Kidney epithelial cell (primary cell): ENCODE measurements at regions not wholly inside any gene's neighbourhood (a gene's known extent, or its start where the extent isn't known, plus 50 kb on each side); places are given as distances from the start of the nearest gene placed in this dataset.

Source experiments
- DNase-seq: peaks from one replicate; pipeline ENCODE4 v3.0.0-alpha.2; 2010; ENCODE audit warnings: low read depth
- H3K27me3 ChIP-seq: 2 replicates; pipeline ENCODE4 v1.6.0; 2011; ENCODE audit warnings: low read length; ENCODE audit not compliant: control insufficient read depth, insufficient read depth
- H3K36me3 ChIP-seq: 2 replicates; pipeline ENCODE4 v1.5.1; 2011; ENCODE audit warnings: low read length; ENCODE audit not compliant: control insufficient read depth, insufficient read depth
- H3K4me3 ChIP-seq: 2 replicates; pipeline ENCODE4 v1.5.1; 2011; ENCODE audit warnings: low read depth, mild to moderate bottlenecking, control low read depth, low read length
- TF ChIP-seq, protein P1 (sequence below): IDR thresholded peaks from 2 replicates; pipeline ENCODE4 v1.5.1; 2011; ENCODE audit warnings: mild to moderate bottlenecking, moderate library complexity, low read length, control low read depth, inconsistent platforms; ENCODE audit not compliant: insufficient read depth, poor library complexity, severe bottlenecking

DNA sequence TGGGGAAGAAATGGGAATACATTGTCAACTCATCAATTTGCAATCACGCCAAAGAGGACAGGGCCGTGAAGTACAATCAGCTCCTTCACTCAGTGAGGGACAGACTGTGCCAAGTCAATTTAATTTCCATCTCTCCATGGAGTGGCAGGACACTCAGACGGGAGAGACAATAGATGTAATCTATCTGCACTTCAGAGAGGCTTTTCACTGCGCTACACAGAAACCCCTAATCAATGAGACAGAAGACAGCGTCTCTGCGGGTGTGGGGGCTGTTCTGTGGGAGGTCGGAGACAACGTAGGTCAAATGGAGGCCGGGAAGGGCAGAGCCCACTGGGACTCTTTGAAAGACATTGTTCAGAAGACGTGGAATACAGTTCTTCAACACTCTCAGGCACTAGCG, 541.0 kb upstream of the ADARB2 start:
- Histone ChIP-seq H3K27me3 (no peaks in the 10 kb centered on the region), H3K36me3 (no peaks in the 10 kb centered on the region), H3K4me3 (no peak overlapping the region)
- TF ChIP-seq, protein P1, sequence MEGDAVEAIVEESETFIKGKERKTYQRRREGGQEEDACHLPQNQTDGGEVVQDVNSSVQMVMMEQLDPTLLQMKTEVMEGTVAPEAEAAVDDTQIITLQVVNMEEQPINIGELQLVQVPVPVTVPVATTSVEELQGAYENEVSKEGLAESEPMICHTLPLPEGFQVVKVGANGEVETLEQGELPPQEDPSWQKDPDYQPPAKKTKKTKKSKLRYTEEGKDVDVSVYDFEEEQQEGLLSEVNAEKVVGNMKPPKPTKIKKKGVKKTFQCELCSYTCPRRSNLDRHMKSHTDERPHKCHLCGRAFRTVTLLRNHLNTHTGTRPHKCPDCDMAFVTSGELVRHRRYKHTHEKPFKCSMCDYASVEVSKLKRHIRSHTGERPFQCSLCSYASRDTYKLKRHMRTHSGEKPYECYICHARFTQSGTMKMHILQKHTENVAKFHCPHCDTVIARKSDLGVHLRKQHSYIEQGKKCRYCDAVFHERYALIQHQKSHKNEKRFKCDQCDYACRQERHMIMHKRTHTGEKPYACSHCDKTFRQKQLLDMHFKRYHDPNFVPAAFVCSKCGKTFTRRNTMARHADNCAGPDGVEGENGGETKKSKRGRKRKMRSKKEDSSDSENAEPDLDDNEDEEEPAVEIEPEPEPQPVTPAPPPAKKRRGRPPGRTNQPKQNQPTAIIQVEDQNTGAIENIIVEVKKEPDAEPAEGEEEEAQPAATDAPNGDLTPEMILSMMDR = no peak
- DNase-seq = no peak

DNA sequence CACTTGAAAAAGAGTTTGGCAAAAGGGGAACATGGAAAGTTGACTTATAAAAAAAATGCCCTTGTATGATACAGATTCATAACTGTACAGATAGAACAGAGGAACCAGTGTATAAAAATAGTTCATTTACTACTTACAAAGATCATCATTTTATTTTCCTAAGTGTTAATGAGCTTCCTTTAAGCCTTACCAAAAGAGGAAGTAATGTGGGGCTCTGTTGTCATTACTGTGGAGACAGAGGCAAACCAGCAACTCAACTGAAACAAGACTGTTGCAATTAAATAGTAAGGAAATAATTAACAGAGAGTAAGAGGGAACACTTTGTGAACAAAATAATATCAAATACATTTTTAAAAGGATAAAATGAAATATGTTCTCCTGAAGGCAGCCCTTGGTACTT, 526.2 kb upstream of the ADARB2 start:
- DNase-seq = no peak
- no peaks in the 10 kb centered on the region for H3K27me3 ChIP-seq
- TF ChIP-seq, protein P1 = no peak
- H3K4me3 ChIP-seq = no peak overlapping the region
- no peaks in the 10 kb centered on the region for H3K36me3 ChIP-seq

DNA sequence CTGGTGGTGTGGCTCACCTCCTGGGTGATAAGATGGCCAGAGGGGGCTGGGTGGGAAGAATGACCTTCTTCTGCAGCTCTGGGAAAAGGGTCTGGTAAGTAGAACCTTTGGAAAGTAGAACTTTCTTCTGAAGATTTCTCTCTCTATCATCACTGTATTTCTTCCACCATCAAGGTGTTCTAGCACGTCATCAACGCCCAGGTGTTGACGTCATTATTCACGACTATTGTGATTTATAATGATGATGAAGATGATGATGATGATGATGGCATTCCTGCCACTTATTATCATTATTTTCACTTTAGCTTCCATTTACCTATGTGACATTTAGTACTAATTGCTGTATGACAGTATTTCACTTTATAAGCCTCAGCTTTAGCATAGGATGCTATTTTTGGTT, 525.6 kb upstream of the ADARB2 start:
- Histone ChIP-seq H3K4me3 (no peak overlapping the region), H3K36me3 (no peaks in the 10 kb centered on the region), H3K27me3 (no peaks in the 10 kb centered on the region)
- DNase-seq = no peak
- TF ChIP-seq, protein P1 = no peak

DNA sequence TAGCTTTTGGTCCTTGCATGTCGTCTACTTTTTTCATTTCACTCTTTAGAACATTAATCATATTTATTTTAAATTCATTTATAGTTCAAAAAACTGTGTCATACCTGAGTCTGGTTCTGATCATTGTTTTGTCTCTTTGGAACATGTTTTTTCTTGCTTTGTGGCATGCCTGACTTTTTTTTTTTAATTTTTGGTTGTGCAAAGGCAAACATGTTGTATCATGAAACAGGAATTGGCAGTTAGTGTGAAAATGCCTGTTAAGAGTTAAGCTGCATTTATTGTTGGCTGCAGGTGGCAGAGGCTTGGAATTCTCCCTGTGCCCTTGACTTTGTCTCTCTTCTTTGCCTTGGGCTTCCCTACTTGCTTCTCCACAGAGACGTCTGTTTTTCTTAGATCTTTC, 525.0 kb upstream of the ADARB2 start:
- TF ChIP-seq, protein P1 = no peak
- Histone ChIP-seq H3K36me3 (no peaks in the 10 kb centered on the region), H3K27me3 (no peaks in the 10 kb centered on the region), H3K4me3 (no peak overlapping the region)
- no peak for DNase-seq

DNA sequence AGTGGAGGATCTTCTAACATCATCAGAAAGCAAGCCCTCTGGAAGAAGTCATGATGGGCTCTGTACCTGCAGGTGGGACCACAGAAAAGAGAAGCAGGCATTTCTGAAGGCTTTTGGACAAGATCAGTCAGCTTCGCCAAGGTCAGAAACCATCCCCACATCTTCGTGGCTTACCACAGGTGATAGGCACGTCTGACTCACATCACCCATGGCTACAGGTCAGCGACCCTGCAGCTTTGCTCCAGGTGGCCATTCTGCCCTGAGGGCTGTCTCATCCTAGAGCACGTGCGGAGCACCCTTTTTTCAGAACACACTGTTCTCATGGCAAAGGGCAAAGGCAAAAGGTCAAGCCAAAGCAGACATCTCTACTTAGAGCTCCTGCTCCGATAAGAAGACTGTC, 518.9 kb upstream of the ADARB2 start:
- Histone ChIP-seq H3K4me3 (no peak overlapping the region), H3K36me3 (no peaks in the 10 kb centered on the region), H3K27me3 (no peaks in the 10 kb centered on the region)
- no peak for DNase-seq
- TF ChIP-seq, protein P1 = no peak

DNA sequence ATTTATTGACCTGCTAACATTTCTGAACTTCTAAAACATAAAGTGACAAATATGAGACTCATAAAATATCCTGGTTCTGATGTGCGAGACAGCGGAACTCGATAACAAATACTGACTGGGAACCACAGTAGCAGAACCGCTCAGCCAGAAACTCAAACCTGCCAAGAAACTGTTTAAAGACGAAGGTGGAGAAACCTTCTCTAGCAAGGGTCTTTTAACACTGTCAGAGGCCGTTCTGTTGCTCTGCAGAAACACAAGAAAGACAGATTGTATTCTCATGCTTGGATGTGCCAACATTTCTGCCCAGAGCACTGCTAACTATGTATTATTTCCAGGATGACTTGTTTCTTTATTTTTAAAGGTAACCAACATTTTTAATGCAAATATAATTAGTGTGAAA, 514.8 kb upstream of the ADARB2 start:
- Histone ChIP-seq H3K4me3 (no peak overlapping the region), H3K36me3 (no peaks in the 10 kb centered on the region), H3K27me3 (no peaks in the 10 kb centered on the region)
- DNase-seq = no peak
- TF ChIP-seq, protein P1 = no peak
